Neutrophil (primary cell): ENCODE measurements at regions not wholly inside any gene's neighbourhood (a gene's known extent, or its start where the extent isn't known, plus 50 kb on each side); places are given as distances from the start of the nearest gene placed in this dataset.
"Not testable (repeated sequence)": the region's sequence is repeated elsewhere in the genome, so short reads cannot be mapped to it uniquely, and the experiment has no call there.

Source experiments
- H3K27ac ChIP-seq: fragments of 200-600 bp; sonication (generic); 2 replicates; pipeline ENCODE4 v1.5.1; 2016; ENCODE audit warnings: mild to moderate bottlenecking, moderate library complexity
- H3K27me3 ChIP-seq: fragments of 200-600 bp; sonication (generic); 2 replicates; pipeline ENCODE4 v1.6.0; 2016; ENCODE audit warnings: mild to moderate bottlenecking
- H3K36me3 ChIP-seq: fragments of 200-600 bp; sonication (generic); 2 replicates; pipeline ENCODE4 v1.5.1; 2017
- H3K4me1 ChIP-seq, 2 experiments: fragments of 200-600 bp in 1 of 2; sonication (generic) in 1 of 2; 1 replicate in 1 of 2; 2 replicates in 1 of 2; pipeline versions ENCODE4 v1.5.1 to v1.6.1; 2013 to 2016; ENCODE audit warnings: low read depth in 1 of 2, low read length in 1 of 2, mild to moderate bottlenecking in 1 of 2, moderate library complexity in 1 of 2; ENCODE audit not compliant: control insufficient read depth in 1 of 2, insufficient read depth in 1 of 2
- H3K4me3 ChIP-seq, 2 experiments: fragments of 200-600 bp in 1 of 2; sonication (generic) in 1 of 2; 1 replicate in 1 of 2; 2 replicates in 1 of 2; pipeline ENCODE4 v1.5.1; 2013 to 2016; ENCODE audit warnings: low read depth in 1 of 2, low read length in 1 of 2, mild to moderate bottlenecking in 1 of 2, moderate library complexity in 1 of 2
- H3K9me3 ChIP-seq: fragments of 200-600 bp; sonication (generic); 2 replicates; pipeline ENCODE4 v1.5.1; 2016
- TF ChIP-seq, protein P1 (sequence below): fragments of 200-600 bp; sonication (generic); IDR thresholded peaks from 2 replicates; pipeline ENCODE4 v1.5.1; 2016; ENCODE audit warnings: antibody characterized with exemption

DNA sequence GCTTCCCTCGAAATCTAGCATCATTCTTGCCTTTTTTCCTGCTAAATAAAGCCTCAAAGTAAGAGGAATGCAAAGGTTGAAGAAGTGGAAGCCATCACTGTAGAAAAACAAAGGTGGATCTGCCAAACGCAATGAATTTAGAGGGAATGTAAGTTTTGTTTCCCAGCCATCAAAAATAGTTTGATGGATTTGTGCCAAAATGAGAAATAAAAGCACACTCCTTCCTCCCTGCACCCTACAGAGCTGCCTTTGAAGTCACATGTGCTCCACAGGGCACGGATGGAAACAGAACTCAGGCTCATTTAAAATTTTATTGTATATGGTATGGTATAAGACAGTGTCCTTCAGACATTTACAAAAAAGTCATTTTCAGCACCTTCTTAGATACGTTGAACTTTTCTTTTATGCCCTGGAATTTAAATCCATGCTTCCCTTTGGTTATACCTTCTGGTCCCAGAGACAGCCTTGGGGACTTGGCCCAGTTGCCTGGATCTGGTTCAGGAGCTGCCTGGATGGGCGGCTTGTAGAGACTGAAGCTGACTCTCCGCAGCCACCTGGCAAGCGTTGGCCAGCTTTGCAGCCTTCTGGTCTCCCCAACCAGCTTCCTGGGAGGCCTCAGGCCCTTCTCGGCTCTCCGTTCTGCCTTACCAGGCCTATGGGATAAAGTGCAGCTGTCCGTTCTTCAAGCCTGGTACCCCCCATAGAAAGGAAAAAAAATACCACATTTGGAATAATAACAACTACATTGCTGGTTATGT is 228.5 kb upstream of the NEBL start:
- no peak overlapping the region for H3K27ac ChIP-seq
- no peaks in the 10 kb centered on the region for H3K4me1 ChIP-seq
- no peaks in the 10 kb centered on the region for H3K27me3 ChIP-seq
- TF ChIP-seq, protein P1, sequence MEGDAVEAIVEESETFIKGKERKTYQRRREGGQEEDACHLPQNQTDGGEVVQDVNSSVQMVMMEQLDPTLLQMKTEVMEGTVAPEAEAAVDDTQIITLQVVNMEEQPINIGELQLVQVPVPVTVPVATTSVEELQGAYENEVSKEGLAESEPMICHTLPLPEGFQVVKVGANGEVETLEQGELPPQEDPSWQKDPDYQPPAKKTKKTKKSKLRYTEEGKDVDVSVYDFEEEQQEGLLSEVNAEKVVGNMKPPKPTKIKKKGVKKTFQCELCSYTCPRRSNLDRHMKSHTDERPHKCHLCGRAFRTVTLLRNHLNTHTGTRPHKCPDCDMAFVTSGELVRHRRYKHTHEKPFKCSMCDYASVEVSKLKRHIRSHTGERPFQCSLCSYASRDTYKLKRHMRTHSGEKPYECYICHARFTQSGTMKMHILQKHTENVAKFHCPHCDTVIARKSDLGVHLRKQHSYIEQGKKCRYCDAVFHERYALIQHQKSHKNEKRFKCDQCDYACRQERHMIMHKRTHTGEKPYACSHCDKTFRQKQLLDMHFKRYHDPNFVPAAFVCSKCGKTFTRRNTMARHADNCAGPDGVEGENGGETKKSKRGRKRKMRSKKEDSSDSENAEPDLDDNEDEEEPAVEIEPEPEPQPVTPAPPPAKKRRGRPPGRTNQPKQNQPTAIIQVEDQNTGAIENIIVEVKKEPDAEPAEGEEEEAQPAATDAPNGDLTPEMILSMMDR: no peak
- no peaks in the 10 kb centered on the region for H3K9me3 ChIP-seq
- H3K36me3 ChIP-seq: no peaks in the 10 kb centered on the region
- no peak overlapping the region for H3K4me3 ChIP-seq

DNA sequence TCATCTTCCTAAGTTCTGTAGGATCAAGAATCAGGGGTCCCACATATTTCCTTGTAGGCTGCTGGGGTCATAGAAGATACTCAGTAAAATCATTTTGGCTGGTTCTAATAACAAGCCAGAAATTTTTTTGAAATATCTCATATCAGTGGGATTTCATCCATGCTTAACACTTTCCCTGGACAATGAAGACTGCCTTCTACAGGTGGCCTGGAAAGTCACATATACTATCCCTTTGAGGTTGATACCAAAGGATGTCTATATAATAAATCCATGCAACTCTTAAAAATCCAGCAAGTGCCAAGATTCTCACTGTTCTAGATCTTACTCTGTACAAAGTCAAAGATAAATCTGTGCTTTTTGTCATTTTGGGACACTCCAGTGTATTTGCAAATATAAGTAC is 225.8 kb upstream of the NEBL start:
- TF ChIP-seq, protein P1: no peak
- Histone ChIP-seq H3K4me1 (no peaks in the 10 kb centered on the region), H3K36me3 (no peaks in the 10 kb centered on the region), H3K27ac (no peak overlapping the region), H3K4me3 (no peak overlapping the region), H3K27me3 (no peaks in the 10 kb centered on the region), H3K9me3 (no peaks in the 10 kb centered on the region)

DNA sequence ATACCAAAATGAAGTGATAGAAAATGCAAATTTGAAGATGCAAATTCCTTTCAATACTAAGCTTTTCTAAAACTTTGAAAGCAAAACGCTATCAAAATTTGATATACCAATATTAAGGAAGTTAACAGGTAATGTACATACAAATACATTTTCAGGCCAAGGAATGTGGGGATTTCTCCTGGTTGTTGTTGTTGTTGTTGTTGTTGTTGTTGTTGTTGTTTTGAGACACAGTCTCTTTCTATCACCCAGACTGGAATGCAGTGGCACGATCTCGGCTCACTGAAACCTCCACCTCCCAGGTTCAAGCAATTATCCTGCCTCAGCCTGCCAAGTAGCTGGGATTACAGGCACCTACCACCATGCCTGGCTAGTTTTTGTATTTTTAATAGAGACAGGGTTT is 224.7 kb upstream of the NEBL start:
- not testable (repeated sequence) for H3K27me3 ChIP-seq, H3K9me3 ChIP-seq, H3K27ac ChIP-seq, H3K4me1 ChIP-seq, H3K36me3 ChIP-seq, H3K4me3 ChIP-seq

DNA sequence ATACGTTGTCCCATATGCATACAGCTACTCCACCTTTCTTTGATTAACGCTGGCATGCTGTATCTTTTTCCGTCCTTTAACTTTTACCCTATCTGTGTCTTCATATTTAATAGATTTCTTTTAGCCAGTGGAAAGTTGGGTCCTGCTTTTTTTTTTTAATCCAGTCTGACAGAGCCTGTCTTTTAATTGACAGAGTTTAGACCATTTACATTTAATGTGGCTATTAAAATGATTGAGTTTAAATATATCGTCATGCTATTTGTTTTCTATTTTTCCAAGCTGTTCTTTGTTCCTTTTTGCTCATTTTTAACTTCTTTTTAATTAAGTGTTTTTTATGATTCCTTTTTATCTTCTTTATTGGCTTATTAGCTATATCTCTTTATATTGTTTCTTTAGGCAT is 217.6 kb upstream of the NEBL start:
- Histone ChIP-seq H3K27me3 (no peaks in the 10 kb centered on the region), H3K4me3 (no peak overlapping the region), H3K36me3 (no peaks in the 10 kb centered on the region), H3K9me3 (no peaks in the 10 kb centered on the region), H3K4me1 (no peaks in the 10 kb centered on the region), H3K27ac (no peak overlapping the region)
- TF ChIP-seq, protein P1: no peak

DNA sequence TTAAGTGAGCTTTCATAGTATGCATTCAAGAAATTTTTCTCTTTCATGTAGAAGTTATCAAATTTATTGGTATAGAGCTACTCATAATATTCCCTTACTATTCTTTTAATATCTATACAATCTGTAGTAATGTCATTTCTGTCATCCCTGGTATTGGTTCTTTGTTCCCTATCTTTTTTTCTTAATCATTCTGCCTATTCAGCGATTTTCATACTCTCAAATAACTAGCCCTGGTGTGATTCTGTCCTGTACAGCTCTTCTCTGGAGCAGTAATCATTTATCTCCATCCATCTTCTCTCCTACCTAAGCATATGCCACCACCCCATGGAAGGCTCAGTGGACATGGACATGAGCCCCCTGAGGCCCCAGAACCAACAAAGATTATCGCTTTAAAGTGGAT is 213.2 kb upstream of the NEBL start:
- no peak overlapping the region for H3K4me3 ChIP-seq
- H3K4me1 ChIP-seq: no peaks in the 10 kb centered on the region
- no peaks in the 10 kb centered on the region for H3K27me3 ChIP-seq
- H3K27ac ChIP-seq: no peak overlapping the region
- TF ChIP-seq, protein P1: no peak
- H3K36me3 ChIP-seq: no peaks in the 10 kb centered on the region
- no peaks in the 10 kb centered on the region for H3K9me3 ChIP-seq

DNA sequence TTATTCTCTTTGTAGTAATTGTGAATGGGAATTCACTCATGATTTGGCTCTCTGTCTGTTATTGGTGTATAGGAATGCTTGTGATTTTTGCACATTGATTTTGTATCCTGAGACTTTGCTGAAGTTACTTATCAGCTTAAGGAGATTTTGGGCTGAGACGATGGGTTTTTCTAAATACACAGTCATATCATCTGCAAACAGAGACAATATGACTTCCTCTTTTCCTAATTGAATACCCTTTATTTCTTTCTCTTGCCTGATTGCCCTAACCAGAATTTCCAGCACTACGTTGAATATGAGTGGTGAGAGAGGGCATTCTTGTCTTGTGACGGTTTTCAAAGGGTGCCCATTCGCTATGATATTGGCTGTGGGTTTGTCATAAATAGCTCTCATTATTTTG is 209.8 kb upstream of the NEBL start:
- H3K4me3 ChIP-seq, H3K9me3 ChIP-seq, H3K27me3 ChIP-seq, H3K27ac ChIP-seq, H3K36me3 ChIP-seq, H3K4me1 ChIP-seq: not testable (repeated sequence)

DNA sequence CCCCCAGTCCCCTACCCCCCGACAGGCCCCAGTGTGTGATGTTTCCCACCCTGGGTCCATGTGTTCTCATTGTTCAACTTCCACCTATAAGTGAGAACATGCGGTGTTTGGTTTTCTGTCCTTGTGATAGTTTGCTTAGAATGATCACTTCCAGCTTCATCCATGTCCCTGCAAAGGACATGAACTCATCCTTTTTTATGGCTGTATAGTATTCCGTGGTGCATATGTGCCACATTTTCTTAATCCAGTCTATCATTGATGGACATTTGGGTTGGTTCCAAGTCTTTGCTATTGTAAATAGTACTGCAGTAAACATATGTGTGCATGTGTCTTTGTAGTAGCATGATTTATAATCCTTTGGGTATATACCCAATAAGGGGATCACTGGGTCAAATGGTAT is 208.2 kb upstream of the NEBL start:
- not testable (repeated sequence) for H3K9me3 ChIP-seq, H3K27me3 ChIP-seq, H3K4me3 ChIP-seq, H3K27ac ChIP-seq, H3K4me1 ChIP-seq, H3K36me3 ChIP-seq
